ENCODE measurements at regions not wholly inside any gene's neighbourhood (a gene's known extent, or its start where the extent isn't known, plus 50 kb on each side); places are given as distances from the start of the nearest gene placed in this dataset.

- WGBS (ENCODE audit: low lambda C conversion rate): 75% methylated on average over 2 of the region's 2 CpGs
- Histone ChIP-seq H3K9me3 (no peaks in the 10 kb centered on the region), H3F3A (replicated peaks; ENCODE audit: insufficient read depth) (no peaks in the 10 kb centered on the region), H4K20me1 (ENCODE audit: insufficient read depth) (no peaks in the 10 kb centered on the region), H3K27me3 (ENCODE audit: insufficient read depth) (no peaks in the 10 kb centered on the region), H3K9me2 (no peaks in the 10 kb centered on the region), H3K4me3 (ENCODE audit: low read depth in 2 of 2, low read length in 1 of 2) (no peak overlapping the region), H3K9ac (no peak overlapping the region), H3K27ac (ENCODE audit: low read depth in 2 of 2, low read length in 1 of 2) (no peak overlapping the region), H3K4me1 (ENCODE audit: control insufficient read depth in 1 of 2, insufficient read depth in 2 of 2, low read depth in 1 of 2, low read length in 1 of 2) (no peaks in the 10 kb centered on the region), H3K4me2 (no peak overlapping the region), H3K36me3 (replicated peaks in 1 of 2; ENCODE audit: control insufficient read depth in 1 of 2, insufficient read depth in 2 of 2, low read length in 1 of 2) (no peaks in the 10 kb centered on the region), H2AFZ (ENCODE audit: low read depth) (no peak overlapping the region), H3K79me2 (ENCODE audit: insufficient read depth) (no peaks in the 10 kb centered on the region)
- ChIA-PET CTCF (no interaction called here), POLR2A (no interaction called here)
- TF ChIP-seq EP300 (IDR thresholded peaks at IDR 0.05; ENCODE audit: borderline replicate concordance in 1 of 2, low read depth in 1 of 2, low read length in 1 of 2): no peak
- TF ChIP-seq TAF1 (IDR thresholded peaks at IDR 0.05; ENCODE audit: borderline replicate concordance, low read depth, low read length): no peak
- no peak for TF ChIP-seq USF1 (IDR thresholded peaks at IDR 0.05; ENCODE audit: borderline replicate concordance, low read depth)
- TF ChIP-seq RCOR1 (IDR thresholded peaks at IDR 0.05; ENCODE audit: low read length): no peak
- no peak for TF ChIP-seq NFIC (IDR thresholded peaks at IDR 0.05; ENCODE audit: borderline replicate concordance)
- TF ChIP-seq RAD21 (IDR thresholded peaks at IDR 0.05; ENCODE audit: low read length): no peak
- no peak for TF ChIP-seq SIN3A (IDR thresholded peaks at IDR 0.05; ENCODE audit: borderline replicate concordance, low read depth, low read length)
- TF ChIP-seq GATA2 (CRISPR knock-in tag; IDR thresholded peaks at IDR 0.05): no peak
- TF ChIP-seq FOXJ3 (CRISPR knock-in tag; IDR thresholded peaks at IDR 0.05): no peak
- DNase-seq: no peak
Measured at GRCh38 chr3:62938583-62938982, 63.4 kb upstream of the CADPS start.

GRCh38 chr3:62939707-62940106, 64.5 kb upstream of the CADPS start:
- WGBS (ENCODE audit: low lambda C conversion rate): 76% methylated on average over 8 of the region's 8 CpGs
- DNase-seq: no peak
- H3K79me2 ChIP-seq (ENCODE audit: insufficient read depth): no peaks in the 10 kb centered on the region
- no peak overlapping the region for H3K9ac ChIP-seq
- H3K4me2 ChIP-seq: no peak overlapping the region
- no peaks in the 10 kb centered on the region for H3K4me1 ChIP-seq (ENCODE audit: control insufficient read depth in 1 of 2, insufficient read depth in 2 of 2, low read depth in 1 of 2, low read length in 1 of 2)
- ChIA-PET CTCF (no interaction called here), POLR2A (no interaction called here)
- no peaks in the 10 kb centered on the region for H3K36me3 ChIP-seq (replicated peaks in 1 of 2; ENCODE audit: control insufficient read depth in 1 of 2, insufficient read depth in 2 of 2, low read length in 1 of 2)
- no peaks in the 10 kb centered on the region for H4K20me1 ChIP-seq (ENCODE audit: insufficient read depth)
- no peaks in the 10 kb centered on the region for H3K9me3 ChIP-seq
- no peak overlapping the region for H3K4me3 ChIP-seq (ENCODE audit: low read depth in 2 of 2, low read length in 1 of 2)
- no peak overlapping the region for H2AFZ ChIP-seq (ENCODE audit: low read depth)
- H3K27me3 ChIP-seq (ENCODE audit: insufficient read depth): no peaks in the 10 kb centered on the region
- H3K27ac ChIP-seq (ENCODE audit: low read depth in 2 of 2, low read length in 1 of 2): no peak overlapping the region
- H3K9me2 ChIP-seq: no peaks in the 10 kb centered on the region
- no peak for TF ChIP-seq TCF12 (IDR thresholded peaks at IDR 0.05)
- TF ChIP-seq USF2 (IDR thresholded peaks at IDR 0.05; ENCODE audit: borderline replicate concordance, low read depth, low read length): no peak
- no peak for TF ChIP-seq FOSL2 (IDR thresholded peaks at IDR 0.05; ENCODE audit: borderline replicate concordance, low read depth)
- TF ChIP-seq IRF3 (IDR thresholded peaks at IDR 0.05; ENCODE audit: low read depth, low read length): no peak
- no peak for TF ChIP-seq NFIC (IDR thresholded peaks at IDR 0.05; ENCODE audit: borderline replicate concordance)
- no peak for TF ChIP-seq CHD2 (IDR thresholded peaks at IDR 0.05; ENCODE audit: low read length, partially characterized antibody)
- TF ChIP-seq RAD21 (IDR thresholded peaks at IDR 0.05; ENCODE audit: low read length): no peak
- no peak for TF ChIP-seq SMC3 (IDR thresholded peaks at IDR 0.05; ENCODE audit: low read depth, low read length)
- TF ChIP-seq ZBTB33 (IDR thresholded peaks at IDR 0.05; ENCODE audit: borderline replicate concordance, low read depth): no peak
- no peak for TF ChIP-seq RXRA (IDR thresholded peaks at IDR 0.05; ENCODE audit: borderline replicate concordance, low read depth)
- TF ChIP-seq RFX5 (IDR thresholded peaks at IDR 0.05; ENCODE audit: low read length): no peak
- no peak for TF ChIP-seq FOXM1 (IDR thresholded peaks at IDR 0.05; ENCODE audit: low read depth)
- TF ChIP-seq MEF2A (IDR thresholded peaks at IDR 0.05; ENCODE audit: borderline replicate concordance, low read depth): no peak
- TF ChIP-seq MAX (IDR thresholded peaks at IDR 0.05; ENCODE audit: low read depth): no peak
- no peak for TF ChIP-seq CTCF (IDR thresholded peaks at IDR 0.05)
- H3F3A ChIP-seq (replicated peaks; ENCODE audit: insufficient read depth): no peaks in the 10 kb centered on the region

Measured in SK-N-SH (cell line).